H9 (cell line): ENCODE measurements at regions not wholly inside any gene's neighbourhood (a gene's known extent, or its start where the extent isn't known, plus 50 kb on each side); places are given as distances from the start of the nearest gene placed in this dataset.

Experiments
- DNase-seq: peaks from one replicate; pipeline ENCODE4 v3.0.0-alpha.2; 2017
- H2AFZ ChIP-seq: one replicate; pipeline ENCODE4 v1.6.1; 2013; ENCODE audit warnings: mild to moderate bottlenecking, low read length, control low read depth, moderate library complexity
- H2AK5ac ChIP-seq: 2 replicates; pipeline ENCODE4 v1.6.1; 2013; ENCODE audit warnings: low read length, control low read depth, mixed read lengths; ENCODE audit not compliant: insufficient read length
- H2BK120ac ChIP-seq: one replicate; pipeline ENCODE4 v1.6.1; 2013; ENCODE audit warnings: low read depth, mild to moderate bottlenecking, low read length, control low read depth, inconsistent platforms; ENCODE audit not compliant: poor library complexity, severe bottlenecking
- H2BK12ac ChIP-seq: 2 replicates; pipeline ENCODE4 v1.6.1; 2013; ENCODE audit warnings: low read length, control low read depth, mixed read lengths, low read depth; ENCODE audit not compliant: insufficient read length
- H2BK15ac ChIP-seq: 2 replicates; pipeline ENCODE4 v1.6.1; 2013; ENCODE audit warnings: low read depth, low read length, control low read depth
- H2BK20ac ChIP-seq: one replicate; pipeline ENCODE4 v1.6.1; 2013; ENCODE audit warnings: low read depth, mild to moderate bottlenecking, low read length, control low read depth, inconsistent platforms; ENCODE audit not compliant: poor library complexity, severe bottlenecking
- H2BK5ac ChIP-seq: 2 replicates; pipeline ENCODE4 v1.6.1; 2013; ENCODE audit warnings: low read length, control low read depth, mixed read lengths; ENCODE audit not compliant: insufficient read length
- H3K14ac ChIP-seq: 2 replicates; pipeline ENCODE4 v1.6.1; 2013; ENCODE audit warnings: low read length, control low read depth; ENCODE audit not compliant: insufficient read depth
- H3K18ac ChIP-seq: 2 replicates; pipeline ENCODE4 v1.6.1; 2013; ENCODE audit warnings: low read depth, mild to moderate bottlenecking, mixed read lengths, low read length, control low read depth; ENCODE audit not compliant: insufficient read length
- H3K23ac ChIP-seq: 2 replicates; pipeline ENCODE4 v1.6.1; 2013; ENCODE audit warnings: low read length, control low read depth, mixed read lengths, low read depth; ENCODE audit not compliant: insufficient read length
- H3K23me2 ChIP-seq: 2 replicates; pipeline ENCODE4 v1.6.1; 2013; ENCODE audit warnings: low read depth, mild to moderate bottlenecking, mixed read lengths, low read length, control low read depth; ENCODE audit not compliant: insufficient read length, poor library complexity, severe bottlenecking
- H3K27ac ChIP-seq: 2 replicates; pipeline ENCODE4 v1.5.1; 2013; ENCODE audit warnings: low read length, control low read depth, mixed read lengths, low read depth; ENCODE audit not compliant: insufficient read length
- H3K27me3 ChIP-seq: 2 replicates; pipeline ENCODE4 v1.6.1; 2013; ENCODE audit warnings: low read length, control low read depth, inconsistent platforms; ENCODE audit not compliant: insufficient read depth
- H3K4ac ChIP-seq: 2 replicates; pipeline ENCODE4 v1.6.1; 2013; ENCODE audit warnings: low read depth, mild to moderate bottlenecking, control low read depth, inconsistent platforms, low read length, moderate library complexity
- H3K4me1 ChIP-seq: 2 replicates; pipeline ENCODE4 v1.6.1; 2013; ENCODE audit warnings: low read length, control low read depth, inconsistent platforms; ENCODE audit not compliant: insufficient read depth
- H3K4me2 ChIP-seq: 2 replicates; pipeline ENCODE4 v1.6.1; 2013; ENCODE audit warnings: low read length, control low read depth, mixed read lengths; ENCODE audit not compliant: insufficient read length, insufficient read depth
- H3K56ac ChIP-seq: 2 replicates; pipeline ENCODE4 v1.6.1; 2013; ENCODE audit warnings: low read depth, mild to moderate bottlenecking, mixed read lengths, low read length, control low read depth; ENCODE audit not compliant: insufficient read length
- H3K79me1 ChIP-seq: 2 replicates; pipeline ENCODE4 v1.6.1; 2013; ENCODE audit warnings: low read depth, mild to moderate bottlenecking, moderate library complexity, low read length, control low read depth, inconsistent platforms; ENCODE audit not compliant: insufficient read depth, poor library complexity, severe bottlenecking
- H3K79me2 ChIP-seq: 2 replicates; pipeline ENCODE4 v1.6.1; 2013; ENCODE audit warnings: low read length, control low read depth, inconsistent platforms; ENCODE audit not compliant: insufficient read depth
- H3K9ac ChIP-seq: 2 replicates; pipeline ENCODE4 v1.6.1; 2013; ENCODE audit warnings: low read length, control low read depth, mixed read lengths; ENCODE audit not compliant: insufficient read length; ENCODE audit errors: extremely low read depth
- H3K9me3 ChIP-seq: one replicate; pipeline ENCODE4 v1.6.1; 2013; ENCODE audit warnings: low read depth, low read length, inconsistent platforms; ENCODE audit not compliant: control insufficient read depth
- H3T11ph ChIP-seq: one replicate; pipeline ENCODE4 v1.6.1; 2013; ENCODE audit warnings: mild to moderate bottlenecking, low read length, control low read depth, inconsistent platforms
- H4K20me1 ChIP-seq: one replicate; pipeline ENCODE4 v1.6.1; 2013; ENCODE audit not compliant: control insufficient read depth, insufficient read length, insufficient read depth
- H4K5ac ChIP-seq: 2 replicates; pipeline ENCODE4 v1.6.1; 2013; ENCODE audit warnings: low read depth, mild to moderate bottlenecking, mixed read lengths, low read length, control low read depth; ENCODE audit not compliant: insufficient read length
- H4K8ac ChIP-seq: replicated peaks from 2 replicates; pipeline ENCODE4 v1.6.1; 2013; ENCODE audit warnings: low read length, control low read depth, mixed read lengths, low read depth; ENCODE audit not compliant: insufficient read length
- H4K91ac ChIP-seq: 2 replicates; pipeline ENCODE4 v1.6.1; 2013; ENCODE audit warnings: low read depth, mild to moderate bottlenecking, moderate library complexity, mixed read lengths, low read length, control low read depth; ENCODE audit not compliant: insufficient read length
- H3K27ac Mint-ChIP-seq, 3 experiments: 2 replicates in 2 of 3; 3 replicates in 1 of 3; pipeline ENCODE4 v1.8.0; 2020 to 2021; ENCODE audit warnings: mixed read lengths in 3 of 3, mild to moderate bottlenecking in 1 of 3, moderate library complexity in 1 of 3
- H3K27me3 Mint-ChIP-seq: 2 replicates; pipeline ENCODE4 v1.8.0; 2021; ENCODE audit warnings: low read depth, mild to moderate bottlenecking, moderate library complexity, mixed read lengths
- H3K36me3 Mint-ChIP-seq, 3 experiments: 2 replicates in 2 of 3; 3 replicates in 1 of 3; pipeline ENCODE4 v1.8.0; 2020 to 2021; ENCODE audit warnings: low read depth in 3 of 3, mixed read lengths in 3 of 3; ENCODE audit not compliant: insufficient read depth in 1 of 3
- H3K4me1 Mint-ChIP-seq, 2 experiments: 2 replicates each; pipeline ENCODE4 v1.8.0; 2020; ENCODE audit warnings: mixed read lengths in 2 of 2
- H3K4me3 Mint-ChIP-seq, 2 experiments: 2 replicates in 1 of 2; 3 replicates in 1 of 2; pipeline ENCODE4 v1.8.0; 2020 to 2021; ENCODE audit warnings: mild to moderate bottlenecking in 2 of 2, mixed read lengths in 2 of 2, moderate library complexity in 1 of 2
- H3K9me3 Mint-ChIP-seq, 2 experiments: 2 replicates in 1 of 2; 3 replicates in 1 of 2; pipeline ENCODE4 v1.8.0; 2020; ENCODE audit warnings: mild to moderate bottlenecking in 2 of 2, mixed read lengths in 2 of 2, moderate library complexity in 1 of 2
- WGBS: extraction: QIAGEN DNeasy Blood & Tissue Kit; methylation state at CpG from one replicate; pipeline ENCODE4 v1.1.7; 2013; ENCODE audit warnings: missing lambda C conversion rate, low lambda C conversion rate, mixed read lengths; ENCODE audit not compliant: insufficient read length; ENCODE audit errors: extremely low coverage; 5-methylcytosine and 5-hydroxymethylcytosine counted together
- TF ChIP-seq, protein P1 (sequence below): fragments of 200-600 bp; sonication (generic); conservative IDR thresholded peaks from 3 replicates; pipeline ENCODE4 v1.8.0; 2021; ENCODE audit warnings: antibody characterized with exemption, mild to moderate bottlenecking

- H4K20me1 ChIP-seq = no peaks in the 10 kb centered on the region
- no peaks in the 10 kb centered on the region; the same call in 1 of the 2 replicates for H3K4me1 ChIP-seq
- no peak overlapping the region for H3K4me2 ChIP-seq
- H3K14ac ChIP-seq = no peak overlapping the region
- H3K27ac Mint-ChIP-seq = no peak overlapping the region
- H4K91ac ChIP-seq = no peak overlapping the region
- H3K18ac ChIP-seq = no peak overlapping the region
- no peak overlapping the region for H3K9ac ChIP-seq
- no CpG with 5 or more reads among the region's 2 CpGs for WGBS
- H2BK120ac ChIP-seq = no peak overlapping the region
- peaks cover 1 to 3% of the 10 kb centered on the region in 2 experiments; a peak in 1 of 5 replicates for H3K9me3 Mint-ChIP-seq
- no peak for DNase-seq
- no peaks in the 10 kb centered on the region for H3K27me3 ChIP-seq
- TF ChIP-seq, protein P1, sequence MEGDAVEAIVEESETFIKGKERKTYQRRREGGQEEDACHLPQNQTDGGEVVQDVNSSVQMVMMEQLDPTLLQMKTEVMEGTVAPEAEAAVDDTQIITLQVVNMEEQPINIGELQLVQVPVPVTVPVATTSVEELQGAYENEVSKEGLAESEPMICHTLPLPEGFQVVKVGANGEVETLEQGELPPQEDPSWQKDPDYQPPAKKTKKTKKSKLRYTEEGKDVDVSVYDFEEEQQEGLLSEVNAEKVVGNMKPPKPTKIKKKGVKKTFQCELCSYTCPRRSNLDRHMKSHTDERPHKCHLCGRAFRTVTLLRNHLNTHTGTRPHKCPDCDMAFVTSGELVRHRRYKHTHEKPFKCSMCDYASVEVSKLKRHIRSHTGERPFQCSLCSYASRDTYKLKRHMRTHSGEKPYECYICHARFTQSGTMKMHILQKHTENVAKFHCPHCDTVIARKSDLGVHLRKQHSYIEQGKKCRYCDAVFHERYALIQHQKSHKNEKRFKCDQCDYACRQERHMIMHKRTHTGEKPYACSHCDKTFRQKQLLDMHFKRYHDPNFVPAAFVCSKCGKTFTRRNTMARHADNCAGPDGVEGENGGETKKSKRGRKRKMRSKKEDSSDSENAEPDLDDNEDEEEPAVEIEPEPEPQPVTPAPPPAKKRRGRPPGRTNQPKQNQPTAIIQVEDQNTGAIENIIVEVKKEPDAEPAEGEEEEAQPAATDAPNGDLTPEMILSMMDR = no peak
- H3K27me3 Mint-ChIP-seq = no peaks in the 10 kb centered on the region; the same call in 1 of the 2 replicates
- no peaks in the 10 kb centered on the region for H3K23me2 ChIP-seq
- no peak overlapping the region for H2BK15ac ChIP-seq
- no peaks in the 10 kb centered on the region for H3K79me1 ChIP-seq
- H2BK5ac ChIP-seq = no peak overlapping the region
- no peak overlapping the region for H4K5ac ChIP-seq
- no peak overlapping the region for H4K8ac ChIP-seq
- H3K23ac ChIP-seq = no peak overlapping the region
- H3T11ph ChIP-seq = no peak overlapping the region
- no peaks in the 10 kb centered on the region for H3K79me2 ChIP-seq
- H3K4me3 Mint-ChIP-seq = no peak overlapping the region
- no peaks in the 10 kb centered on the region; a peak in 2 of 7 replicates for H3K36me3 Mint-ChIP-seq
- H3K9me3 ChIP-seq = no peaks in the 10 kb centered on the region
- H3K56ac ChIP-seq = no peak overlapping the region
- H2AK5ac ChIP-seq = no peak overlapping the region
- H2BK12ac ChIP-seq = no peak overlapping the region
- peaks cover 0 to 3% of the 10 kb centered on the region in 2 experiments; a peak in 1 of 4 replicates for H3K4me1 Mint-ChIP-seq
- no peak overlapping the region for H2BK20ac ChIP-seq
- H3K27ac ChIP-seq = no peak overlapping the region
- H2AFZ ChIP-seq = no peak overlapping the region
- H3K4ac ChIP-seq = no peak overlapping the region
These were observed 162.4 kb downstream of the NOC3L start for GRCh38 chr10:94200146-94200837.
